ENCODE measurements at regions not wholly inside any gene's neighbourhood (a gene's known extent, or its start where the extent isn't known, plus 50 kb on each side); places are given as distances from the start of the nearest gene placed in this dataset.

DNA sequence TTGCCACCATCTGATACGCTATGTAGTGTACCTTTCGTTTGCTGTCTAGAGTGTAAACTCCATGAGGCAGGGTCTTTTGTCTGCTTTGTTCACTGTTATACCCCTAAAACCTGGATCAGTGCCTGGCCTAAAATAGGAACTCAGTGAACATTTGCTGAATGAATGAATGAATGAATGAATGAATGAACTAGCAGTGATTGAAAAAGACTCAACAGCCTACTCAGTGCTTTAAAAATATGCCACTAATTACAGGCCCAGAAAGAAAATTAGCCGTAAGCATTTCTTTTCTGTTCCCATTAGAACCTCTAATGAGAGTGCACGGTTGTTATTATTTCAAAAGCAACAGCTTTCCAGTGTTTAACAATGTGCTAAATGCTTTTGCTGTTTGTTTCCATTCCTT lies 69.3 kb upstream of the SYT6 start:
- no peak overlapping the region for H3K4me3 ChIP-seq
- H3K9me3 ChIP-seq, result no peaks in the 10 kb centered on the region
- TF ChIP-seq POLR2AphosphoS5 (IDR thresholded peaks at IDR 0.05; ENCODE audit: insufficient read depth in 1 of 2, low read depth in 1 of 2) (no peak), POLR2A (IDR thresholded peaks at IDR 0.05) (no peak)
- TF ChIP-seq, protein P1, sequence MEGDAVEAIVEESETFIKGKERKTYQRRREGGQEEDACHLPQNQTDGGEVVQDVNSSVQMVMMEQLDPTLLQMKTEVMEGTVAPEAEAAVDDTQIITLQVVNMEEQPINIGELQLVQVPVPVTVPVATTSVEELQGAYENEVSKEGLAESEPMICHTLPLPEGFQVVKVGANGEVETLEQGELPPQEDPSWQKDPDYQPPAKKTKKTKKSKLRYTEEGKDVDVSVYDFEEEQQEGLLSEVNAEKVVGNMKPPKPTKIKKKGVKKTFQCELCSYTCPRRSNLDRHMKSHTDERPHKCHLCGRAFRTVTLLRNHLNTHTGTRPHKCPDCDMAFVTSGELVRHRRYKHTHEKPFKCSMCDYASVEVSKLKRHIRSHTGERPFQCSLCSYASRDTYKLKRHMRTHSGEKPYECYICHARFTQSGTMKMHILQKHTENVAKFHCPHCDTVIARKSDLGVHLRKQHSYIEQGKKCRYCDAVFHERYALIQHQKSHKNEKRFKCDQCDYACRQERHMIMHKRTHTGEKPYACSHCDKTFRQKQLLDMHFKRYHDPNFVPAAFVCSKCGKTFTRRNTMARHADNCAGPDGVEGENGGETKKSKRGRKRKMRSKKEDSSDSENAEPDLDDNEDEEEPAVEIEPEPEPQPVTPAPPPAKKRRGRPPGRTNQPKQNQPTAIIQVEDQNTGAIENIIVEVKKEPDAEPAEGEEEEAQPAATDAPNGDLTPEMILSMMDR (IDR thresholded peaks at IDR 0.05), result no peak
- no peak overlapping the region for H3K27ac ChIP-seq
- intact Hi-C loops (cut with DNase I), result no loop called here
- H3K27me3 ChIP-seq, result no peaks in the 10 kb centered on the region
- peaks cover 23% of the 10 kb centered on the region for H3K4me1 ChIP-seq
- DNase-seq (ENCODE audit: extremely low spot score in 2 of 2), result no peak
- no peaks in the 10 kb centered on the region for H3K36me3 ChIP-seq

DNA sequence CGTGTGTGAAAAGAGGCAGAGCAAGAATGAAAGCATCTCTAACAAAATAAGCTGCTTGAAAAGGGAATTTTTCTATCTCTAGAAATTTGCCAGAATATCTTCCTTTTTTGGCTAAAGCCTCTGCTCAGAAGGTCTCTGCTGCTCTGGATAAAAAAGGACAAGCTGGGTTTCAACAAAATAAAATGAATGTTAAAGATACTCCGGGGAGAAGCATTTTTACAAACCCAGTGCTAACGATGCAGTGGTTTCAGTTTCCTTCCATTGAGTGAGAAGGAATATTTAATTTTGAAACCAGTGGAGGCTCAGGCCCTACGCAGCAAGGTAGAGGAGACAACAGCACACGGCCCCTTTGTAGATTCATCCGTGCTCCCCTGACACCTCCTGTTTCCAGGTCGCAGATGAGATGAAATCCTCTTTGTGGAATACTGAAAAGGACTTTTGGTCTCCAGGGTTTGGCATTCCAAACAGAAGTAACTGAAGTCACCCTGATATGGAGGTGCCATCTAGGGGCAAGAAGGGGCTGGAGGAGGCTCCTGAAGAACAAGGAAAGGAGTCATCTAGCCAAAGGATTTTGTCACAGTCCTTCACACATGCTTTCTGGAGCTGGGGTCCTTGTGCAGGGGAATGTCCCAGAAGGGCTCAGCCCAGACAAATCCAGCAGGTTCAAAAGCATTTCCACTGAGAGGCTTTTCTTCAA lies 65.7 kb upstream of the SYT6 start:
- H3K9me3 ChIP-seq, result no peaks in the 10 kb centered on the region
- no peaks in the 10 kb centered on the region for H3K36me3 ChIP-seq
- peaks cover 19% of the 10 kb centered on the region for H3K4me1 ChIP-seq
- H3K27me3 ChIP-seq, result no peaks in the 10 kb centered on the region
- H3K27ac ChIP-seq, result peak overlapping the region; percentile 8
- TF ChIP-seq POLR2AphosphoS5 (IDR thresholded peaks at IDR 0.05; ENCODE audit: insufficient read depth in 1 of 2, low read depth in 1 of 2) (no peak), POLR2A (IDR thresholded peaks at IDR 0.05) (no peak)
- TF ChIP-seq, protein P1 (IDR thresholded peaks at IDR 0.05), result peak in 1 of 3 experiments; percentile 12
- DNase-seq (ENCODE audit: extremely low spot score in 2 of 2), result no peak
- peak overlapping the region; percentile 23 to 29 for H3K4me3 ChIP-seq
- intact Hi-C loops (cut with DNase I), result loop anchor here (10.0 kb wide), 1 partner anchor 235 kb away; no protein-coding TSS in a partner anchor

DNA sequence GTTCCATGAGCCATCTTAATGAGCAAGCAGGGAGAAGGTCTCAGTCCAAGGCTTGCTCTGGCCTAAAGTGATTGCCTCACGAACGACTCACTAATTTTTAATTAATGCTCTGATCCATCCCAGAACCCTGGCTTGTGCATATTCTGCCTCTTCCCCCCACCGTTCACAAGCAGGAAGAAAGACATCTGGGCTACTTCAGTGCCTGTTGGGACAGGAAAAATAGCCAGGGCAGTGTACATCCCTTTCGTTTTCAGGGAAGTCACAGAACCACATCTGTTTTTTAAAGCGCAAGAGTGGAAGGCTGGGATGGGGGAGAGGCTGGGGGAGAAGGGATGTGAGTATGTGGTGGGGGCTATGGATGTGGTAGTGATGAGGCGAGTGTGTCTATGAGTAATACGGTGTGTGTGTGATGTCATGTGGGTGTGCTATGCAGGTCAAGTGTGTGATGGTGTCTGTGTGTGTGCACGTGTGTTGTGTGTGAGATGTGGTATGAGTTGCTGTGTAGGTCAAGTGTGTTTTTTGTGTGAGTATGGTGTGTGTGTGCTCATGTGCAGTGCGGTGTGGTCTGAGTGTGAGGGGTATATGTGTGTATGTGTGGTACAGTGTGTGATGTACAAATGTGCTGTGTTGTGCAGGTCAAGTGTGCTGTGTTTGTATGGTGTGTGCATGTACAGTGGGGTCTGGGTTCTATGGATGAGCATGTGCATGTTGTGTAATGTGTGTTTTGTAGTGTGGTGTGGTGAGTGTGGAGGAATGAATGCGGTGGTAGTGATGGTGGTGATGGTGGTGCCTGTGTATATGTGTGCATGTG lies 64.9 kb upstream of the SYT6 start:
- peak overlapping the region; percentile 23 to 29 for H3K4me3 ChIP-seq
- H3K27ac ChIP-seq, result peak overlapping the region; percentile 8
- TF ChIP-seq POLR2AphosphoS5 (IDR thresholded peaks at IDR 0.05; ENCODE audit: insufficient read depth in 1 of 2, low read depth in 1 of 2), result no peak
- TF ChIP-seq, protein P1 (IDR thresholded peaks at IDR 0.05), result no peak
- TF ChIP-seq POLR2A (IDR thresholded peaks at IDR 0.05), result no peak
- H3K27me3 ChIP-seq, result no peaks in the 10 kb centered on the region
- DNase-seq (ENCODE audit: extremely low spot score in 2 of 2), result no peak
- no peaks in the 10 kb centered on the region for H3K9me3 ChIP-seq
- no peaks in the 10 kb centered on the region for H3K36me3 ChIP-seq
- peaks cover 17% of the 10 kb centered on the region for H3K4me1 ChIP-seq
- intact Hi-C loops (cut with DNase I), result loop anchor here (10.0 kb wide), 1 partner anchor 234 kb away; no protein-coding TSS in a partner anchor

DNA sequence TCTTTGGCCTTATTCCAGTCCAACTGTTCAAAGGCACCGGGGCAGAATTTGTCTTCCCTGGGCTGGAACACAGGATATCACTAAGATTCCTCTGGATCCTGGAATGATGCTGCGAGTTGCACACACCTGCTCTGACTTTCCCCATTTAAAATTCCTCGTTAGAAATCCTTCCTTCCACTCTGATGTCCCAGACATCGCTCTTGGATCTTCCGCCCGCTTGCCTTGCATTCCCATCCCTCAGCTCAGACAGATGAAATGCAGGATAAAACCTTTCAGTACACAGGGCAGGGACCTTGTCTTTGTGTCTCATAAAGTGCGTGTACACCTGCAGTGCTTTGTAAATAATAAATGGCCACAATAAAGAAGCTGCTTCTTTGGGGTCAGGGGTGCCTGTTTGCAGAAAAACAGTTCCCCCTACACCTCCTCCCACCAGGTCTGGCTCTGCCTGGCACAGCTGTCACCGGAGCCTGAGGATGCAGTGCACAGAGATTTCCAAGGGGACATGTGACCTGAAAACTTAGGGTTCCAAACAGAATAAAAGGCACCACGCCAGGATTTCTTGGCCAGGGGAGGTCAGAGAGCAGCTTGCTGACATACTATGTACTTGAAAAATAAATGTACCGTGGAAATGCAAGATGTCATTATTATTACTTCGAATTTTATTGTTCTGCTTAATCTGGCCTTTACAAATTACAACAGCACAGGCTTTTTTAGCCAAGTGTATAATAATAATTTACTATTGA lies 62.9 kb upstream of the SYT6 start:
- H3K27ac ChIP-seq, result no peak overlapping the region
- H3K4me1 ChIP-seq, result peaks cover 17% of the 10 kb centered on the region
- TF ChIP-seq, protein P1 (IDR thresholded peaks at IDR 0.05), result no peak
- TF ChIP-seq POLR2AphosphoS5 (IDR thresholded peaks at IDR 0.05; ENCODE audit: insufficient read depth in 1 of 2, low read depth in 1 of 2), result no peak
- TF ChIP-seq POLR2A (IDR thresholded peaks at IDR 0.05), result no peak
- intact Hi-C loops (cut with DNase I), result loop anchor here (10.0 kb wide), 1 partner anchor 232 kb away; no protein-coding TSS in a partner anchor
- H3K27me3 ChIP-seq, result no peaks in the 10 kb centered on the region
- no peak overlapping the region for H3K4me3 ChIP-seq
- no peaks in the 10 kb centered on the region for H3K9me3 ChIP-seq
- H3K36me3 ChIP-seq, result no peaks in the 10 kb centered on the region
- DNase-seq (ENCODE audit: extremely low spot score in 2 of 2), result peak in 1 of 2 donors; percentile 61
